ENCODE measurements at regions not wholly inside any gene's neighbourhood (a gene's known extent, or its start where the extent isn't known, plus 50 kb on each side); places are given as distances from the start of the nearest gene placed in this dataset.

DNA sequence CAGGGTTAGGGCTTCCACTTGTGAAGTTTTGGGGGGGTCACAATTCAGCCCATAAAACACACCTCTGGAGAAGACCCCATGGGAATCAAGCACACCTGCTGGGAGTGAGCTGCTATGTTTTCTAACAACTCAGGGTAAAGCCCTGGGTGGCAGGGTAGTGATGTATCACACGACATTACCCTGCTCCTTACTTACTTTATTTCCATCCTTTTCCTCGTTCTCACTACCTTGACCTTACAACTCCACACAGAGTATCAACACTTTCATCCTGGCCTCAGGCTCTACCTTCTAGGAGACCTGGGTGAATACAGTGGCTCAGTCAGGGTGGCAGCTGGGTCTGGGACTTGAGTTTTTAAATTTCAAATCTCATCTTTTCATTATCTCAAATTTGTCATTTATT is 290.3 kb downstream of the CYRIA start:
- Histone ChIP-seq H3K9me3 (ENCODE audit: severe bottlenecking) (peaks cover 5% of the 10 kb centered on the region), H3K4me3 (ENCODE audit: low read depth, low read length) (no peak overlapping the region), H3K36me3 (no peaks in the 10 kb centered on the region), H3K27ac (no peak overlapping the region), H3K27me3 (ENCODE audit: insufficient read depth, low read depth, severe bottlenecking) (no peaks in the 10 kb centered on the region)
- TF ChIP-seq, protein P1, sequence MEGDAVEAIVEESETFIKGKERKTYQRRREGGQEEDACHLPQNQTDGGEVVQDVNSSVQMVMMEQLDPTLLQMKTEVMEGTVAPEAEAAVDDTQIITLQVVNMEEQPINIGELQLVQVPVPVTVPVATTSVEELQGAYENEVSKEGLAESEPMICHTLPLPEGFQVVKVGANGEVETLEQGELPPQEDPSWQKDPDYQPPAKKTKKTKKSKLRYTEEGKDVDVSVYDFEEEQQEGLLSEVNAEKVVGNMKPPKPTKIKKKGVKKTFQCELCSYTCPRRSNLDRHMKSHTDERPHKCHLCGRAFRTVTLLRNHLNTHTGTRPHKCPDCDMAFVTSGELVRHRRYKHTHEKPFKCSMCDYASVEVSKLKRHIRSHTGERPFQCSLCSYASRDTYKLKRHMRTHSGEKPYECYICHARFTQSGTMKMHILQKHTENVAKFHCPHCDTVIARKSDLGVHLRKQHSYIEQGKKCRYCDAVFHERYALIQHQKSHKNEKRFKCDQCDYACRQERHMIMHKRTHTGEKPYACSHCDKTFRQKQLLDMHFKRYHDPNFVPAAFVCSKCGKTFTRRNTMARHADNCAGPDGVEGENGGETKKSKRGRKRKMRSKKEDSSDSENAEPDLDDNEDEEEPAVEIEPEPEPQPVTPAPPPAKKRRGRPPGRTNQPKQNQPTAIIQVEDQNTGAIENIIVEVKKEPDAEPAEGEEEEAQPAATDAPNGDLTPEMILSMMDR (IDR thresholded peaks at IDR 0.05; ENCODE audit: low read depth, low read length): no peak
- DNase-seq: no peak

DNA sequence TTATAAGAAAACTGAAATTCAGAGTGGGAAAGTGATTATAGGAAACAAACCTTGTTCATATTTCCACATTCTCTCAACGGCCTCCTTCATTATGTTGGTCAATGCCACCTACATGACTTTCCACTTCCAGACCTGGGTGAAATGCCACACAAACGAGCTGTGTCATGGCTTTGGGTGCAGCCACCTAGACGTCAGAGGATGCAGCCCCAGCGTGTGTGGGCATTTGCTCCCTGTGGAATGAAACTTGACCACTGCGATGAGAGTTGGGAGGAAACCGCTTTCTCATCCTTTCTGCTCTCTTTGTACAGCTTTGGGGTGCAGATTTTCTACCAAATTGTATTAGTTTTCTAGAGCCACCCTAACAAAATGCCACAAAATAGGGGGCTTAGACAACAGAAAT is 291.0 kb downstream of the CYRIA start:
- TF ChIP-seq, protein P1 (IDR thresholded peaks at IDR 0.05; ENCODE audit: low read depth, low read length): no peak
- Histone ChIP-seq H3K4me3 (ENCODE audit: low read depth, low read length) (no peak overlapping the region), H3K9me3 (ENCODE audit: severe bottlenecking) (peaks cover 5% of the 10 kb centered on the region), H3K27me3 (ENCODE audit: insufficient read depth, low read depth, severe bottlenecking) (no peaks in the 10 kb centered on the region), H3K27ac (no peak overlapping the region), H3K36me3 (no peaks in the 10 kb centered on the region)
- DNase-seq: no peak

DNA sequence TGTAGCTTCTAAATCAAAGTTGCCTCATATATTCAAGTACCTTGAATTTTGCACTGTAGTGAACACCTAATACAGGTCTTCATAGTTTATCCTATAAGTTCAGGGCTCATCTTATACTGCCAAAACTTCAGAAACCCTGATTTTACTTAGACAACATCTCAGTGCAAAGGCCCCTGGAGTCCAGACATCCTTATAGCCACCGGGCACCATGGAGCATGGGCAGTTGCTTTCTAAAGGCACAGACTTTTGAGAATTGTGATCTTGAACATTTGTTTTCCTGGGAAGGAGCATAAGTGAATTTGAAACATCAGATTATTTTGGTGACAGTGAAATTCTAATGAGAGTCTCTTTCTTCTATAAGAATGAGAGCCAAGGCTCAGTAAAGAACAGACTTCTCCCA is 292.3 kb downstream of the CYRIA start:
- no peak for DNase-seq
- peaks cover 5% of the 10 kb centered on the region for H3K9me3 ChIP-seq (ENCODE audit: severe bottlenecking)
- TF ChIP-seq, protein P1 (IDR thresholded peaks at IDR 0.05; ENCODE audit: low read depth, low read length): no peak

DNA sequence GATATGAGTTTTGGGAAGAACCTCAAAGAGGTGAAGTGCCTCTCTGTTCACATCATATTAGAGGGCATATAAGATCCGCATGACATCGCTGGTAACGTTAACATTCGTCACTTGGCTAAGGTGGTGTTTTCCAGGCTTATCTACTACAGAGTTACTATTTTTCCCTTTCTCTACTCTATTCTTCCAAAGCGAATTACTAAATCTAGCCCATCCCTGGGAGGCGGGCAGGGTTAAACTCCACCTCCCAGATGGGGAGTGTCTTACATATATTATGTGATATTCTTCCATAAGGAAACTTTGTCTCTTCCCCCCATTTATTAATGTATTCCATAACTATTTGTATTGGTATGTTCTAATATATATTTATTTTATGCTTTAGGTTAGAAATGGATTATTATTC is 293.9 kb downstream of the CYRIA start:
- H3K9me3 ChIP-seq (ENCODE audit: severe bottlenecking): peaks cover 5% of the 10 kb centered on the region
- TF ChIP-seq, protein P1 (IDR thresholded peaks at IDR 0.05; ENCODE audit: low read depth, low read length): no peak
- H3K27me3 ChIP-seq (ENCODE audit: insufficient read depth, low read depth, severe bottlenecking): no peaks in the 10 kb centered on the region
- no peak overlapping the region for H3K27ac ChIP-seq
- no peaks in the 10 kb centered on the region for H3K36me3 ChIP-seq
- H3K4me3 ChIP-seq (ENCODE audit: low read depth, low read length): no peak overlapping the region
- no peak for DNase-seq

More for the DNA sequence above, 292.3 kb downstream of the CYRIA start:
- H3K36me3 ChIP-seq: no peaks in the 10 kb centered on the region
- no peaks in the 10 kb centered on the region for H3K27me3 ChIP-seq (ENCODE audit: insufficient read depth, low read depth, severe bottlenecking)
- H3K4me3 ChIP-seq (ENCODE audit: low read depth, low read length): no peak overlapping the region
- H3K27ac ChIP-seq: no peak overlapping the region

DNA sequence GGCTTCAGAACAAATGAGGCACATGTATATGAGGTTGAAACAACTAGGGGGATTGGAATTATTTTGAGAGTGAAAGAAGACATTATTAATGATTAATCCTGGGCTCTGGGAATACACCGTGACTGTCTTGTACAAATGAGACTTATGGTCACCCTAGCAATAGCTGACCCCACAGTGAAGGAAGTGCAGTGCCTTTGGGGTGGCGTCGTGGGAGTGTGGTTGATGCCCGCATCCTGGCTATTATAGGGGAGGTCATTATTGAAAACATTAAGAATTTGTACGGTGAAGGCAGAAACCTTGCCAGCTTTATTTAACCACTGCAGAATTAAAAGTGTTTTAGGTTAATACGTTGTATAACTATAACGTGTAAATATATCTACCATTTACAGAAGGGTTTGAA is 296.7 kb downstream of the CYRIA start:
- Histone ChIP-seq H3K36me3 (no peaks in the 10 kb centered on the region), H3K9me3 (ENCODE audit: severe bottlenecking) (peaks cover 5% of the 10 kb centered on the region), H3K4me3 (ENCODE audit: low read depth, low read length) (no peak overlapping the region), H3K27me3 (ENCODE audit: insufficient read depth, low read depth, severe bottlenecking) (no peaks in the 10 kb centered on the region), H3K27ac (no peak overlapping the region)
- TF ChIP-seq, protein P1 (IDR thresholded peaks at IDR 0.05; ENCODE audit: low read depth, low read length): no peak
- DNase-seq: no peak

DNA sequence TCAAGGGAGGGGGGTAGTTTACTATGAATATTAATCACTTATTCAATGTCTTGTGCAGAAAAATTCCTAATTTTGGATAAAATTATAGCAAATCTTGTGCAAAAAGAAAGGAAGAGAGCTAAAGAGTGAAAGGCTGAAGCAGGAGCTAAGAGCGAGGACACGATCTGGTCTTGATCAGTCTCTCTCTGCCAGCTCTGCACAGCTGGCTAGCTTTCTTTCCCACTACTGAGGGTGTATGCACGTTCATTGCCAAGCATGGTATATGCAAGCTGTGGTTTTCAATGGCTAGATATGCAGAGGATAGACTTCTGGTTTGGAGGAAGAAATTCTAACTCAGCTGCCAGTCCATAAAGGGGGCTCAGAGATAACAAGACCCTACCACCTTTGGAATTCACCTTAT is 297.3 kb downstream of the CYRIA start:
- no peaks in the 10 kb centered on the region for H3K36me3 ChIP-seq
- no peak overlapping the region for H3K27ac ChIP-seq
- TF ChIP-seq, protein P1 (IDR thresholded peaks at IDR 0.05; ENCODE audit: low read depth, low read length): no peak
- no peak overlapping the region for H3K4me3 ChIP-seq (ENCODE audit: low read depth, low read length)
- DNase-seq: no peak
- no peaks in the 10 kb centered on the region for H3K27me3 ChIP-seq (ENCODE audit: insufficient read depth, low read depth, severe bottlenecking)
- H3K9me3 ChIP-seq (ENCODE audit: severe bottlenecking): peaks cover 5% of the 10 kb centered on the region

Measured in WERI-Rb-1 (cell line).